Dendritic cell treated with granulocyte-macrophage colony-stimulating factor and Interleukin-4, amounts not matched to agents 40 ng/mL and 50 ng/mL, for 4 days (primary cell): ENCODE measurements at regions not wholly inside any gene's neighbourhood (a gene's known extent, or its start where the extent isn't known, plus 50 kb on each side); places are given as distances from the start of the nearest gene placed in this dataset.

Experiments
- H3K27ac Mint-ChIP-seq: one replicate; pipeline ENCODE4 v1.8.0; 2022; ENCODE audit warnings: mild to moderate bottlenecking, mixed read lengths
- H3K27me3 Mint-ChIP-seq: one replicate; pipeline ENCODE4 v1.8.0; 2022; ENCODE audit warnings: mild to moderate bottlenecking, mixed read lengths
- H3K36me3 Mint-ChIP-seq: one replicate; pipeline ENCODE4 v1.8.0; 2022; ENCODE audit warnings: low read depth, mixed read lengths
- H3K4me1 Mint-ChIP-seq: one replicate; pipeline ENCODE4 v1.8.0; 2022; ENCODE audit warnings: low read depth, mixed read lengths
- H3K4me3 Mint-ChIP-seq: one replicate; pipeline ENCODE4 v1.8.0; 2022; ENCODE audit warnings: mild to moderate bottlenecking, moderate library complexity, mixed read lengths
- H3K9me3 Mint-ChIP-seq: one replicate; pipeline ENCODE4 v1.8.0; 2022; ENCODE audit warnings: mixed read lengths
- intact Hi-C: fragments of 100-400 bp; cut with micrococcal nuclease; formaldehyde crosslinking; loops from one replicate; pipeline ENCODE4 v1.15.0; 2022

DNA sequence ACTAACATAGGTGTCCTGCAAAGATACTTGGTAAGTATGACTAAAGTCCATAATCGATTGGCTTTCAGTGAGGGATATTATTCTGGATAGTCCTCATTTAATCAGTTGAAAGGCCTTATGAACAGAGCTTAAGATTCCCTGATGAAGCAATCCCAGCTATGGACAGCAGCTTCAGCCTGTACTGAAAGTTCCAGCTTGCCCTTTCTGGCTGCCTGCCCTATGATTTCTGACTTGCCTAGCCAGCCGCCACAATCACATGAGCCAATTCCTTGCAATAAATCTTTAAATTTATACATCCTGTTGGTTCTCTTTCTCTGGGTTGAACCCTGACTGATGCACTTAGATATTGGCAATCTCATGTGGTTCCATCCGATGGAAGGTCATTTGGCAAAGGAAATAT is 759.0 kb upstream of the API5 start:
- no peaks in the 10 kb centered on the region for H3K36me3 Mint-ChIP-seq
- no peak overlapping the region for H3K27ac Mint-ChIP-seq
- H3K27me3 Mint-ChIP-seq = no peaks in the 10 kb centered on the region
- no peaks in the 10 kb centered on the region for H3K4me1 Mint-ChIP-seq
- intact Hi-C loops = no loop called here
- no peaks in the 10 kb centered on the region for H3K9me3 Mint-ChIP-seq
- no peak overlapping the region for H3K4me3 Mint-ChIP-seq

DNA sequence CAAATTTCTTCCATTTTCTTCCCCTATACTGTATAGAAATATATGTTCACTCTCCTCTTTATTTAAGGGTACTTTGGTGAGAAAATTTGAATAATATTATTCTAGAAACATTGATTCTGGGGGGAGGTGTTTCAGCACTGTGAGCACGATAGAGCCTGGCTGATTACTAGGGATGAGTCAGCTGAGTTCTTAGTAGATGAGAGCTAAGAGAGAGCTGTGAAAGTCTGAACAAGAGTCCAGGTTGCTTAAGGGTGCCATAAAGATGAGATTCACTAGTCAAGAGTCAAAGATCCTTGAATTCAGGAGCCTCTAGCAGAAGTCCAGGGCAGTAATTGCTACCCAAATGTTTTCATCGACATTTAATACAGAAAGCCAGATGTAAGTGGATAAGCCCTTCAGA is 756.6 kb upstream of the API5 start:
- no peaks in the 10 kb centered on the region for H3K36me3 Mint-ChIP-seq
- H3K4me1 Mint-ChIP-seq = no peaks in the 10 kb centered on the region
- no peaks in the 10 kb centered on the region for H3K27me3 Mint-ChIP-seq
- no peaks in the 10 kb centered on the region for H3K9me3 Mint-ChIP-seq
- no peak overlapping the region for H3K27ac Mint-ChIP-seq
- intact Hi-C loops = no loop called here
- H3K4me3 Mint-ChIP-seq = no peak overlapping the region

DNA sequence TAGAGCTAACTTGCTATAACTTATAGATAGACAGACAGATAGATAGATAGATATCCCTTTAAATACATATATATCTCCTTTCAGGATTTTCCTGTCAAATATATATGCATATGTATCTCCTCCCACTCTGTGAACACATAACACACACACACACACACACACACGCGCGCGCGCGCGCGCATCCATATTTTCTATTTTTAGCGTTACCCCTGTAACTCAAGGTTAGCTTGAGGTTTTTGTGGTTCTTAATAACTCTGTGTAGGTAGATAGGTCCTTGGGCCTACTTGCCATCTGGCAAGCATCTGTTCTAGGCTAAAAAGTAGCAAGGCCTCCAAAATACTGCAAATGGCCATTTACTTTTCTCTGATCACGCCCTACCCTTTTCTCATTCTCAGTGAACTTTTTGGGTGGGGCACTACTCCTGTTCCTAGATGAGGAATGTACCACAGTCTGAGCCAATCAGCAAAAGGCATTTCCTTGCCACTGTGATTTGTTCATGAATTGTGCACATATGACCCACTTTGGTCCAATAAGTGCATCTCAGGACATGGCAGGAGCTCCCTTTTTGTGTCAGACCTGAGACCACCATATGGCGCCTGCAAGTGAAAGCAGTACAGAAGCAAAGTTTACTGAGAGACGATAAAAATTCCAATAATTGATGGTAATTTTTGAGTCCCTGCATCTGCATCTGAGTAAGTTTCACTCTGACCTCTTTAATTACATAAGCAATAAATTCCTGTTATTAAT is 740.5 kb upstream of the API5 start:
- Mint-ChIP-seq H3K9me3 (peaks cover 19% of the 10 kb centered on the region), H3K4me1 (no peaks in the 10 kb centered on the region), H3K4me3 (no peak overlapping the region), H3K27me3 (no peaks in the 10 kb centered on the region), H3K36me3 (no peaks in the 10 kb centered on the region), H3K27ac (no peak overlapping the region)
- intact Hi-C loops = no loop called here

DNA sequence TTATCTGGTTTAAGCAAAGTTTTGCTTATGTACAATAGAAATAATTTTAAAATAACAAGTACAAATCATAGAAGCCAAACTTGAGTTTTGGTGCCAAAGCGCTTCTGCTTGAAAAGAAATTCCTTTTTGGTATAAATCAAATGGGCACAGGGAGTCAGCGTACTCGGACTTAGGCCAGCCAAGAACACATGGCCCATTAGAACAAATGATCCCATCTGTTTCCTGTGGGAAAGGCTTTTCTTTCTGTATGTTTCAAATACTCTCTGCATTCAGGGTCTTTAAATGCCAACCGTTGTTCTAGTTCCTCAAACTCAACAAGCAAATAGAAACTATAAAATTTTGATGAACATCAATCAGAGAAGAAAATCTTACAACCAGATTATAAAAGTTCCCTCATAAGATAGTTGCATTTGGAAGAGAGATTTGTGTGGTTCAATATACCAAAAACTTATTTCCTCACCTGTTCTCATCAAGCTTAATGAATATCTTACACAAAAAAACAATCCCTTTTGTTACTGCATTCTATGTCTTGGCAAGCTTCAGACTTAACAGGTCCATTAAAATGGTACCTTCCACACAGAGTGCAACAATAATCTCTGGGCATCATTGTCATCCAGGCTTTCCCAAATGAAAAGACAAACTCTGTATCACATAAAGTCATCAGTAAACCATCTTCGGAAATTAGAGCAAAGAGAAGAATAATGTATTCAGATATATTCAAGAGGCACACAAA is 739.8 kb upstream of the API5 start:
- Mint-ChIP-seq H3K36me3 (no peaks in the 10 kb centered on the region), H3K9me3 (peaks cover 11% of the 10 kb centered on the region), H3K27me3 (no peaks in the 10 kb centered on the region), H3K27ac (no peak overlapping the region), H3K4me3 (no peak overlapping the region), H3K4me1 (no peaks in the 10 kb centered on the region)
- intact Hi-C loops = no loop called here

DNA sequence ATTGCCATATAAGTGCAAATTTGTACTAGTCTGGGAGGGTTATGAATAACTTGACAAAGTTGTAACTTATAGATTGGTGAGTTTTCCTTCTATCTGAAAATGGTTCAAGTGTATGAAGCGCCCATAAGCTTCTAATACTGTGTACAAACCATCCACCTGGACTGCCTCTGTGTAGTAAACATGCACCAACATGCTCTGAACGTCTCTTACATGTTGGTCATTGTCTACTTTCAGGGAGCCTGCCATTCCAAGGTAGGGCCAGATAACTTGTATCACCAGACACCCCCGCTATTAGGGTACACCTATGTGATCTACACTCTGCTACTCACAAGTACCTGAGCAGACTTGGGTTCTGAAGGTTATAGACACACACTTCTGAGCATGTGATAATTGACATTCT is 735.5 kb upstream of the API5 start:
- Mint-ChIP-seq H3K27me3 (no peaks in the 10 kb centered on the region), H3K9me3 (peaks cover 13% of the 10 kb centered on the region), H3K36me3 (no peaks in the 10 kb centered on the region), H3K27ac (no peak overlapping the region), H3K4me3 (no peak overlapping the region), H3K4me1 (no peaks in the 10 kb centered on the region)
- intact Hi-C loops = no loop called here

DNA sequence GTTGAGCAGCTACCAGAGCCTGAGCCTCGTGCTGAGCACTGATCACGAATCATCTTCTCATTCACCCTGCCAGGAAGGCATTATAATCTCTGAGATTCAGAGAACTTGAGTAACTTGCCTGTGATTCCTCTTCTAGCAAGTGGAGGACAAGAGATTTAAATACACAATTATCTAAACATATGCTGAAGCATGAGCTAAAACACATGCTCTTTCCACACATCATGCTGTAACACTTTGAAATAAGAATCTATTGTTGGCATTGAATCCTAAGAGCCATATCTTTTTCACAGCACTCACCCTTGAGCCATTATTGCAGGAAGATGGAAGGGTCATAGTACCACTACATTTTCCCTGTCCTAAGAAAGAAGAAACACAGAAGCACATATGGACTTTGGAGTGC is 722.5 kb upstream of the API5 start:
- H3K4me1 Mint-ChIP-seq = no peaks in the 10 kb centered on the region
- intact Hi-C loops = no loop called here
- no peak overlapping the region for H3K27ac Mint-ChIP-seq
- no peaks in the 10 kb centered on the region for H3K9me3 Mint-ChIP-seq
- H3K4me3 Mint-ChIP-seq = no peak overlapping the region
- no peaks in the 10 kb centered on the region for H3K27me3 Mint-ChIP-seq
- no peaks in the 10 kb centered on the region for H3K36me3 Mint-ChIP-seq

DNA sequence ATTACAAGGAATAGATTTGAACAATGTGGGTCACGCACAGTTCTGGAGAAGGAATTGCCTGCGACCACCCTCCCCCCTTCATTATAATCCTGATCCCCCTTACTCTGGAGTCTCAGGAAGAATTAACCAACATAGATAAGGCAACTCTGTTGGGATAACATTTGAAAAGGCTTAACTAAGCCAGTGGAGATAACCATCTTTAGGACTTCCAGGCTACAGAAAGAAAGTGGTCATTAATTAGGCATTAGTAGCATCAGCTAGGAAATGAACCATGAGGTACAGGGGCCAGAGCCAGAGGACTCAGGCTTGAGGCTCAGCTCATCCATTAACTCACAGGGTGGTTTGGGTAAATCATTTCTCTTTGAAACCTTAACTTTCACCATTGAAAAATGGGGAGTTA is 720.0 kb upstream of the API5 start:
- H3K27me3 Mint-ChIP-seq = no peaks in the 10 kb centered on the region
- H3K4me3 Mint-ChIP-seq = no peak overlapping the region
- no peaks in the 10 kb centered on the region for H3K36me3 Mint-ChIP-seq
- no peak overlapping the region for H3K27ac Mint-ChIP-seq
- intact Hi-C loops = no loop called here
- no peaks in the 10 kb centered on the region for H3K9me3 Mint-ChIP-seq
- no peaks in the 10 kb centered on the region for H3K4me1 Mint-ChIP-seq

DNA sequence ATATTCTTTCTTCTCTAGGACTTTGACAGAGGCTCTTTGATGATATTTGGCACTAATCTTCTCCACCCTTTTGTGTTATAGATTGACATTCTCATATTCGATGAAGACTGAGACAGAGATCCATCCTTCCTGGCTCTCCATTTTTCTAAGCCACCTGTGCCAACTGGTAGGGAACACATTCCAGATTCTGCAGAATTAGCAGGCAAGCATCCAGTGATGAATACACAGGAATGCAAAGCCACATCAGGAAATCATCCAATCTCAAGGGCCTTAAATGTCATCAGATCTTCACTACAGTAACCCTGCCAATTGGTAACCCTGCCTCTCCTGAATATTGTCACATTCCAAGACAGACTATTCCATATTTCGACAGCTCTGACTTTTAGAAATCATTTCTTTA is 718.4 kb upstream of the API5 start:
- Mint-ChIP-seq H3K4me3 (no peak overlapping the region), H3K4me1 (no peaks in the 10 kb centered on the region), H3K9me3 (no peaks in the 10 kb centered on the region), H3K27me3 (no peaks in the 10 kb centered on the region), H3K36me3 (no peaks in the 10 kb centered on the region), H3K27ac (no peak overlapping the region)
- intact Hi-C loops = no loop called here

DNA sequence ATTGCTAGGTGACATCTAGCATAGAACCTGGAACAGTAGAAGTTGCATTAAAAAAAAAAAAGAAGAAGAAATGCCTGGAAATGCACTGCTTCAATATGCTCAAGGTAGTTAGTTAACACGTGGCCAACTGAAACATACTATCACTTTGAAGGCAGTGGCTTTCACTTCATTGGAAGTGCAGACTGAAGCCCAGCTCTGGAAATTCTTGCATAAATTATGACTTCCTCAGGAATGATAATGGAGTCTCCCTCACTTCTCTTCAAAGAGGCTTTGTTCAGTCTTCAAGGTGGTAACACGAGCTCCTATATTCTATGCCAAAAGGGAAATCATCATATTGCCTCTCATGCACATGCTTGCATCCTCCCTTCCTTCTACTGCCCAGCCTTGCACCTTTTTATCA is 715.9 kb upstream of the API5 start:
- H3K4me1 Mint-ChIP-seq = no peaks in the 10 kb centered on the region
- no peaks in the 10 kb centered on the region for H3K27me3 Mint-ChIP-seq
- H3K4me3 Mint-ChIP-seq = no peak overlapping the region
- H3K27ac Mint-ChIP-seq = no peak overlapping the region
- H3K9me3 Mint-ChIP-seq = no peaks in the 10 kb centered on the region
- no peaks in the 10 kb centered on the region for H3K36me3 Mint-ChIP-seq
- intact Hi-C loops = no loop called here

DNA sequence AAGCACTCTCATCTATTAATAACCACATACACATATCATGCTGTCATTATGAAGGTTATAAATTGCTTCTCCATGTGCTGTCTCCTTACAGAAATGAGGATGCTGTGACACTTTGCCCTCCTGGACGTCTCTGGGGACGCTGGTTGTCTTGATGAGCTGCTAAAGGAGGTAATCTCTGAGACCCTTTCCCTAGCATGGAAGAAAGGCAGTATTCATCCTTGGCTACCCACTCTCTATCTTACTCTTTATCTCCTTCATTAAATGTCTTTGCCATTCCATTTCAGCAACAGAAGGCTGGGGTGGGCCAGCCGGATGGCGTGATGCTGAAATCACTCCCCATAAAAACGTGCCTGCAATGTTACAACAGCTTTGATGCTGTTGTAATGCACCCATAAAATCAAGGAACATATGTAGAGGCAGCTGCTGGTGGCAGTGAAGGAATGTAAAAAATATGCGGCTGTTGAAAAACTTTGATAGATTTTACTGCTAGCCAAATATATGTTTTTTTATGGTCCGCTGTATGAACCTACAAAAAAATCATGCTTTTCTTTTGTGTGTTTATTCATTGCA is 715.1 kb upstream of the API5 start:
- Mint-ChIP-seq H3K36me3 (no peaks in the 10 kb centered on the region), H3K9me3 (no peaks in the 10 kb centered on the region), H3K4me1 (no peaks in the 10 kb centered on the region), H3K27me3 (no peaks in the 10 kb centered on the region), H3K27ac (no peak overlapping the region), H3K4me3 (no peak overlapping the region)
- intact Hi-C loops = no loop called here

DNA sequence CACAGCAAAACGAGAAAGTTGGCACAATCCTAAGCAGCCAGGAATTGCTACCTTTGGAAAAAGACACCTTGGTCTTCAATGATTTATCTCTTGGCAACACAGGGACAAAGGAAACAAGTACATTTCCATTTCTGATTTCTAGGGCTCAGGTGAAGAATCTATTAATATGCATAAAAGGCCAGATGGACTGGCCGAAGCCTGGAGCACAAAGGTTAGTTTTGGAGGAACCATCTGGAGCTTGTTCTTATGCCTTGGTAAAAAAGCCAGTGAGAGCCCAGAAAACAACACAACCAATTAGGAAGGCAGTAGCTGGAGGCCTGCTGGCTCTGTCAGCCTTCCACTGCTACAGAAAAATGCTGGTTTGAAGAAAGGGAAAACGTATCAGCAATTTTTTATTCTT is 713.5 kb upstream of the API5 start:
- intact Hi-C loops = no loop called here
- Mint-ChIP-seq H3K36me3 (no peaks in the 10 kb centered on the region), H3K9me3 (no peaks in the 10 kb centered on the region), H3K27ac (no peak overlapping the region), H3K27me3 (no peaks in the 10 kb centered on the region), H3K4me3 (no peak overlapping the region), H3K4me1 (no peaks in the 10 kb centered on the region)

DNA sequence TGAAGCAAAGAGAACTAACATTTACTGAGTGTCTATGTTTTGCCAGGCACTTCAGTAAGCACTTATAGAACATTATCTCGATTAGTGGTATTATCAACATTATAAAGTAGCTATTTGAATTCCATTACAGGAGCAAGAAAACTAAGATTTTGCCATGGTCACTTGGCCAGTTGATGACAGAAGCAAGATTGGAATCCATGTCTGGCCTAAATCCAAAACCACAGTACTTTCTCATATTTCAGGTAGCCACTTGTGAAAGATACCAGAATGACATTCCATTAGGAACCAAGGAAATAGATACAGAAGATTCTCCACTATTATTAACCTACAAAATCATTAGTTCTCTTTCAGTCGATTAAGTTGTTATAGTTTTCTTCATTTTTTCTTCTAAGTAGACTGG is 691.0 kb upstream of the API5 start:
- H3K27ac Mint-ChIP-seq = no peak overlapping the region
- H3K27me3 Mint-ChIP-seq = no peaks in the 10 kb centered on the region

DNA sequence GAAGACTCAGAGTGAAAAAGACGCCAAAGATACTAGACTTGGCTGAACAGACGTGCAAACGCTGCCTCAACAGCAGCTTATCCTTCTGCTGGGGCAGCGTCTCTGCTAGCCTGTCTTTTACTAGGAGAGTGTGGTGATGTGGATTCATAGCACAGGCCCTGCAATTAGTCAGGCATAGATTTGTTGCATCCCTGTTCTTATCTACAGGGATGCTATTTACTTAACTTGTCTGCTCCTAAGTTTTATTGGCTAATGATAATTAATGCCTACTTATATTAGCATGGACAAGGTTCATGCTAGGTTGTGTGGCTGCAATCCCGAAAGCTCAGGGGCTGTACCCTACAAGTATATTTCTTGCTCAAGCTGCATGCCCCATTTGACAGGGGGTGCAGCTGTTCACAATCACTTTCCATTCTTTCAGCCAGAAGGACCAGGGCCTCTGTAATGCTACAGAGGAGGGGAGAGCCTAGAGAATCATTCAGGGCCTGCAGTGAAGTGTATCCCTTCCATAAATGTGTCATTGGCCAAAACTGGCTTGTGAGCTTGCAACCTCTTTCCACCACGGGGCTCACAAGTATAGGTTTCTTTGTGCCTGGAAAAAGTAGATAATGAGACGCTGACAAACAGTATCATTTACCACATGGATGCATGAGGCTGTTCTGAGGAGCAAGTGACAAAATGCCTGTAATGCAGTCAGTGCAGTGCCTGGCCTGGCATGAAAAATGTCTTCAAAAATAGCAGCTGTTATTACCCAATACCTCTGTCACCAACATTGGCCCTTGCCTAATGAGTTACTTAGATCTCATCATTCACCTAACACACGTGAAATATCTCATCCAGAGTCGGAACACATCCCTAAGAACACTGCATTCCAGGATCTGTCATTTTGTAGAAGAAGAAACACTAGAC is 685.8 kb upstream of the API5 start:
- Mint-ChIP-seq H3K4me1 (no peaks in the 10 kb centered on the region), H3K27ac (no peak overlapping the region), H3K27me3 (no peaks in the 10 kb centered on the region), H3K9me3 (no peaks in the 10 kb centered on the region), H3K36me3 (no peaks in the 10 kb centered on the region), H3K4me3 (no peak overlapping the region)
- intact Hi-C loops = no loop called here

More for the DNA sequence above, 691.0 kb upstream of the API5 start:
- Mint-ChIP-seq H3K9me3 (peaks cover 11% of the 10 kb centered on the region), H3K4me3 (no peak overlapping the region), H3K36me3 (no peaks in the 10 kb centered on the region), H3K4me1 (no peaks in the 10 kb centered on the region)
- intact Hi-C loops = no loop called here
